HG03064 (cell line): ENCODE measurements at regions not wholly inside any gene's neighbourhood (a gene's known extent, or its start where the extent isn't known, plus 50 kb on each side); places are given as distances from the start of the nearest gene placed in this dataset.
"Not testable (repeated sequence)": the region's sequence is repeated elsewhere in the genome, so short reads cannot be mapped to it uniquely, and the experiment has no call there.

Experiments
- ATAC-seq: cut with Tn5 transposase; IDR thresholded peaks from one replicate; pipeline ENCODE4 v1.9.1; 2021; ENCODE audit warnings: low read depth; ENCODE audit not compliant: unreplicated experiment

GRCh38 chr2:89756616-89757015, 1065.1 kb downstream of the RPIA start:
- not testable (repeated sequence) for ATAC-seq

GRCh38 chr2:89758332-89759026, 1067.0 kb downstream of the RPIA start:
- ATAC-seq: not testable (repeated sequence)

- ATAC-seq: not testable (repeated sequence)
Observed at GRCh38 chr2:89760762-89761161, 1069.3 kb downstream of the RPIA start.

GRCh38 chr2:89761171-89761570, 1069.7 kb downstream of the RPIA start:
- not testable (repeated sequence) for ATAC-seq

GRCh38 chr2:89761863-89762262, 1070.4 kb downstream of the RPIA start:
- not testable (repeated sequence) for ATAC-seq

- not testable (repeated sequence) for ATAC-seq
Observed at GRCh38 chr2:89762461-89763253, 1071.2 kb downstream of the RPIA start.

- ATAC-seq: no peak
Observed at GRCh38 chr2:89763254-89763580, 1071.7 kb downstream of the RPIA start.

- ATAC-seq: no peak
Observed at GRCh38 chr2:89763581-89764485, 1072.4 kb downstream of the RPIA start.

- not testable (repeated sequence) for ATAC-seq
Observed at GRCh38 chr2:89764571-89765360, 1073.3 kb downstream of the RPIA start.

GRCh38 chr2:89765361-89765718, 1073.9 kb downstream of the RPIA start:
- ATAC-seq: not testable (repeated sequence)

GRCh38 chr2:89766141-89766990, 1074.9 kb downstream of the RPIA start:
- ATAC-seq: not testable (repeated sequence)

GRCh38 chr2:89767058-89767457, 1075.6 kb downstream of the RPIA start:
- ATAC-seq: not testable (repeated sequence)

GRCh38 chr2:89767572-89768435, 1076.3 kb downstream of the RPIA start:
- ATAC-seq: no peak

- ATAC-seq: no peak
Observed at GRCh38 chr2:89775885-89776284, 1084.4 kb downstream of the RPIA start.

- no peak for ATAC-seq
Observed at GRCh38 chr2:89780318-89780717, 1088.8 kb downstream of the RPIA start.

GRCh38 chr2:89781962-89782361, 1090.5 kb downstream of the RPIA start:
- ATAC-seq: no peak

GRCh38 chr2:89784960-89785359, 1093.5 kb downstream of the RPIA start:
- ATAC-seq: no peak

GRCh38 chr2:89785528-89785927, 1094.1 kb downstream of the RPIA start:
- ATAC-seq: not testable (repeated sequence)
